ENCODE measurements at regions not wholly inside any gene's neighbourhood (a gene's known extent, or its start where the extent isn't known, plus 50 kb on each side); places are given as distances from the start of the nearest gene placed in this dataset.

DNA sequence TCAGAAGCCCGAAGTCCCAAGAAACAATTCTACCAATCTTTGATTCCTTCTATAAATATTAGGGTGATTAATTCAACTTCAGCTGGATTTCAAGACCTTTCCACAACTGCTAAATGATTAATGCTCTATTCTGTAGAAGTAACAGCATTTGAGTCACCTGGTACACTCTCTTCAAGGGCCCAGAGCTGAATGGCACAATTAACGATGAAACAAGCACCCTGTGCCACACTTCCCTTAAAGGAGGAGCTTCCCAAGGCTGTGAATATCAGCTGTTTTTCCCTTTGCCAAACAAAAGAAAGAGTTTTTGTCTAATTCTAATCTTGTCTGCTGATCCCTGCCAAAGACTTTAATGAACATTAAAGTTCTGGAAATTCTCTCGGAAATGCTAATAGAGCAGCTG is 56.0 kb downstream of the BOD1L2 start:
- DNase-seq (ENCODE audit: low spot score), result no peak

GRCh38 chr18:57205641-57206040 is 58.8 kb downstream of the BOD1L2 start:
- no peak for DNase-seq (ENCODE audit: low spot score)

GRCh38 chr18:57207124-57207916 is 60.4 kb downstream of the BOD1L2 start:
- DNase-seq (ENCODE audit: low spot score), result no peak

GRCh38 chr18:57208047-57208446 is 61.2 kb downstream of the BOD1L2 start:
- DNase-seq (ENCODE audit: low spot score), result no peak

GRCh38 chr18:57209713-57210106 is 62.8 kb downstream of the BOD1L2 start:
- DNase-seq (ENCODE audit: low spot score), result no peak

DNA sequence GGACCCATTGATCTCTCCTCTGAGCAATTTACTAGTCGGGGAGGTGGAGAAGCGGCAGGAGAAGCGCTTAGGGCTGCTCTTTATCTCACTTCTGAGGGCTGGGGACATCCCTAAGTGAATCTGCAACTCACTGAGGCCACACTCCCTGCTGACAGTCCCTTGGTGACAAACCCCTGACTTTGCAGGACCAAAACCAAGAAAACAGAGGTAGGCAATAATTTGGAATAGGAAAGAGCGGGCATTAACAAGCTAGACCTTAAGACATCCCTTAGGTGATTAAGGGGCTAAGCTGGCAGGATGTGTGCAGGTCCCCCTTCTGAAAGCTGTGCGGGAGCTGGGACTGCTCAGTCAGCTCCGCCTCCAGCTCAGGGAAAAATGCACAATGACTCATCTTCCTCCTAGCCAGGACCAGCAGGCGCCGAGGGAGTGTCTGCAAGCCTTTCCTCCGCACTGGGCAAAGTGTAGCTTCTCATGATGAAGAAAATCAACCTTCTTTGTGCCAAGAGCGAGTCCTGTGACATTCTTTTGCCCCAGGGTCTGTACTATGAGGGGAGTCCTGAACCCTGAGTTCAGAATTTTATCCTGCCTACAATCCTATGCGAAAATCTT is 63.3 kb downstream of the BOD1L2 start:
- DNase-seq (ENCODE audit: low spot score), result peak; percentile 87

DNA sequence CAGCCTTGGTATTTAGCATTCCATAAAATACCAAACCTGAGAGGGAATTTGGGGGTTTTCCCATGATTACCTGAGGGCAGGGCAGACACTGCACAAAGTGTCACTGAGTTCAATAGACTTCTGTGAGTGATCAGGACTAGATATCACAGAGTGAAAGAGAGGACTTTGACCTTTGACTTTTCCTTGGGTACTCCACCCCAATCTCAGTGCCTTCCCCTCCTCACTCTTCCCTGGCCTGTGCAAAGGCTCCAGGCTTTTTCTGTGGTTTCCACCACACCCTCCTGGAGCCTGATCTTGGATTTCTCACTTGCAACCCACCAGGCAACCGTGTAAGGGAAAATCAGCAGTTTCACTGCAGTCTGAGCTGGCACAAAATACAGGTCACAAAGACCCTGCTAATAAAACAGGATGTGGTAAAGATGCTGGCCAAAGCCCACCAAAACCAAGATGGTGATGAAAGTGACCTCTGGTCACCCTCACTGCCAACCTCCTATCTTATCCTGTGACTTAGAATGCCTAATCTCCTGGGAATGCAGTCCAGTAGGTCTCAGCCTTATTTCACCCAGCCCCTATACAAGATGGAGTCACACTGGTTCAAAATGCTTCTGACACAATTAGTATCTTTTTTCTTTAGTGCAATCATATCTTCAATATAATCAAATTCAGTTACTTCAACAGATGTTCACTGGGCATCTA is 64.0 kb downstream of the BOD1L2 start:
- no peak for DNase-seq (ENCODE audit: low spot score)

DNA sequence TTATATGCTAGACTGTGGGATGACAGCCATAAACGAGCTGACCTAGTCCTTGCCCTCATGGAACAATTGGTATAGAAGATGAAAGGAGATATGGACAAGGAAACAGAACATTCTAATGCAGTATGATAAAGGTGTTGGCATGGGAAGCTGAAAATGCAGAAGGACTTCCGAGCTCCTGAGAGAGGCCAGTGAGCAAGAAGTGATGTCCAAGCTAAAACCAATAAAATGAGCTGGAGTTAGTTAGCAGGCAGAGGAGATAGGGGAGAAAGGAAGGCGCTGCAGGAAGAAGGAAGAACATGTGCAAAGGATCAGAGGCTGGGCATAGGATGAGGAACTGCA is 64.5 kb downstream of the BOD1L2 start:
- no peak for DNase-seq (ENCODE audit: low spot score)

- no peak for DNase-seq (ENCODE audit: low spot score)
These were observed 64.9 kb downstream of the BOD1L2 start for GRCh38 chr18:57211776-57212175.

DNA sequence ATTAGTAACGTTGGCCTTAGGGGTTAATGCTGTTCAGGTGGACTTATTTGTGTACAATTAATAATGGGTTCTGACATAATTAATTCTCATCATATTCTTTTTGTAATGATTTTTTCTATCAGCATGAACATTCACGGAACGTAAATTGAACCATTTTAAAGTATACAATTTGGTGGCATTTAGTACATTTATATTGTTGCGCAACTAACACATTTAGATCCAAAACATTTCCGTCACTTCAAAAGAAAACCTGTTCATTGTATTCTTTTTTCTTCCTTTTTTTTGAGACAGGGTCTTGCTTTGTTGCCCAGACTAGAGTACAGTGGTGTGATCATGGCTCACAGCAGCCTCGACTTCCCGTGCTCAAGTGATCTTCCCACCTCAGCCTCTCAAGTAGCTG is 65.8 kb downstream of the BOD1L2 start:
- no peak for DNase-seq (ENCODE audit: low spot score)

DNA sequence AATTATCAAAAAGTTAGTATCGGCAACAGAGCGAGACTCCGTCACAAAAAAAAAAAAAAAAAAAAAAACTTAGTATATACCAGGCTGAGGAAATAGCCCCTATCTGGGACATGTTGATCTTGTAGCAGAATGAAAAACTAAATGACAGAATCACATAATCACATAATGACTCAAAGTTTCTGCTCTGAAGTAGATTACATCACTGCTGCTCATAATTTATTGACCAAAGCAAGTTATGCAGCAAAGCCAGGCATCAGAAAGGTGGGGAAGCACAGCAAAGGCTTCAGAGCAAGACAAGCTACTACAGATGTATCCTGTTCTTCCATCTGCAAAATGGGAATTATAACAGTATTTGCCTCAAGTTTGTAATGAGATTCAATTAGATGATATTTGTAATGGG is 68.1 kb downstream of the BOD1L2 start:
- no peak for DNase-seq (ENCODE audit: low spot score)

DNA sequence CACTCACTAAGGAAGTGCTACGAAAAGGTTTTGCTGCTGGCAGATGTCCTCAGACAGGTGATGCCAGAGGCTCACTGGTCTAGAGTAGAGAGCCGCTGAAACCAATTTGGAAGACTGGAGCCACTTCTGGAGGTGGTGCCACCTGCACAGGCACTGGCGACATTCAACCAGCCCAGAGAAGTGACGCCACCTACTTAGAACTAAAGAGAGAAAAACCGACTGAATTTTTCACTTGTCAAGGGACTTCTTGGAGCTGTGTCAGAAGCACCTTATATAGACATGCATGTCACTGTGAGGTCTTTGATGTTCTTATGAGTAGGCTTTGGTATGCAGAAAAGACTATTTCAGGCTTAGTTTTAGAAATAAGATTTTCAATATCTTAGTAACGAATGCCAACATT is 71.4 kb downstream of the BOD1L2 start:
- no peak for DNase-seq (ENCODE audit: low spot score)

GRCh38 chr18:57219964-57220363 is 73.1 kb downstream of the BOD1L2 start:
- no peak for DNase-seq (ENCODE audit: low spot score)

GRCh38 chr18:57220480-57220879 is 73.6 kb downstream of the BOD1L2 start:
- no peak for DNase-seq (ENCODE audit: low spot score)

- no peak for DNase-seq (ENCODE audit: low spot score)
These were observed 74.1 kb downstream of the BOD1L2 start for GRCh38 chr18:57220930-57221483.

- DNase-seq (ENCODE audit: low spot score), result no peak
These were observed 76.4 kb downstream of the BOD1L2 start for GRCh38 chr18:57223144-57223870.

DNA sequence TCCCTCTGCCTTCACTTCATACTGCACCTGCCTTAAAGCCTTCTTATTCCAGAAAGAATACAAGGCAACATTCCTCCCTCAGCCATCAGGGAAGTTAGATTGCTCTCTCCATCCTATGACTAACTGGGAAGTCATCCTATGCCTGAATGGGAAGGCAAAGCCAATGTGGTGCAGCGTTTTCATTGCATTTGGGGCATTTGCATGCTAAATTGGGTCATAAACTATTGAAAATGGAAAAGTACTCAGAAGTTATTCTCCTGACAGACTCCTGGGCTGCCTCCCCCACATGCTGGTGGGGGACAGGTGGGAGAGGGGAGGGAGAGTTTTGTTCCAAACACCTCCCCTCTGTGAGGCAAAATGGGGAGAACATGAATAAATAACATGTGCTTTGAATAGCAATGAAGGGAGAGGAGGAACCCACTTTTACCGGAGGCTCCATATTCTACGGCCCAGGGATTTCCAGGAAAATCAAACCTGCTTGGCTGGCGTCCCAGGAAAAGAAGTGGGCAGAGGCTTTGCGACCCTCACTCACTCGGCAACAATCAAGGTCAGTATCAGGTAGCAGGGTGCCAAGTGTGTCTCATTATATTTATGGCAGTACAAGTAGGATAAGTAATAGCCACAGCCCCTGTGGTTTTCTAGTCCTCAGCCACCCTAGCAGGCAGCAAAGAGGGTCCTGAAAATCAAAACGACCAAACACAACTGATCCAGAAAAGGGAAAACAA is 84.1 kb downstream of the BOD1L2 start:
- DNase-seq (ENCODE audit: low spot score), result no peak

GRCh38 chr18:57231864-57232263 is 85.0 kb downstream of the BOD1L2 start:
- no peak for DNase-seq (ENCODE audit: low spot score)

DNA sequence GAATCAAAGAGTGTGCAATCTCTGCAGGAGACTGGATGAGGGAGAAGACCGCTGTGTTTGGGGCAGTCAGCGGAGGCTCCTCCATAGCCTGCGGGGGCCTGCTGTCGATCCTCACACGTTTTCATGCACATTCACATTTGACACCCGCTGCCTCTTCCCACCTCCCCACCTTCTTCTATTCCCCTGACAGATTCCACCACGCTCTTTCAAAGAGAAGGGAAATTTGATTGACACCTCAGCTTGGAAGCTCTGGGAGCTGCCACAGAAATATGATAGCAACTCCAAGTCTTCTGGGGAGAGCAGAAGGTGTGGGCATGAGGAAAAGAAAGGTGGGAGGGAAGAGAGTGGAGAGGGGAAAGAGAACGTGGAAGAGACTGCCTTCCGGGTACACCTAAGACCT is 87.5 kb downstream of the BOD1L2 start:
- DNase-seq (ENCODE audit: low spot score), result no peak

- no peak for DNase-seq (ENCODE audit: low spot score)
These were observed 95.0 kb downstream of the BOD1L2 start for GRCh38 chr18:57241869-57242268.

DNA sequence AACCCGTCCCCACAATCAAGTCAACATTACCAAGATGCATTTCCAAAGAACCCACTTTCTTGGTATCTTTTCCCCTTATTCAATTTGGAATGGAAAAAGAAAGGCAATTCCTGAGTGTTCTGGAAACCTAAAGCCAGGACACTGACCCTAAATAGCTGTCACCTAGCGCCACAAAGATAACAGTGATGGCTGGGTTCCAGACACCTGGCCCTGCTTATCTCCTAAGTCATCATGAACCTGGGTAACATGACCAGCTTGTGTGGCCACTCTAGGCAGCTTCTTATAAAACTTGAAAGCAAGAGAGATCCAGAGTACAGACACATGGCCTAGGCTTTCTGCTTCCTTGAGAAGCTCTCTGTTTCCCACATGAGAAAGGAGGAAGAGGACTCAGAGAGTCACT is 95.4 kb downstream of the BOD1L2 start:
- DNase-seq (ENCODE audit: low spot score), result no peak
